ENCODE measurements at regions not wholly inside any gene's neighbourhood (a gene's known extent, or its start where the extent isn't known, plus 50 kb on each side); places are given as distances from the start of the nearest gene placed in this dataset.
"Not testable (repeated sequence)": the region's sequence is repeated elsewhere in the genome, so short reads cannot be mapped to it uniquely, and the experiment has no call there.

DNA sequence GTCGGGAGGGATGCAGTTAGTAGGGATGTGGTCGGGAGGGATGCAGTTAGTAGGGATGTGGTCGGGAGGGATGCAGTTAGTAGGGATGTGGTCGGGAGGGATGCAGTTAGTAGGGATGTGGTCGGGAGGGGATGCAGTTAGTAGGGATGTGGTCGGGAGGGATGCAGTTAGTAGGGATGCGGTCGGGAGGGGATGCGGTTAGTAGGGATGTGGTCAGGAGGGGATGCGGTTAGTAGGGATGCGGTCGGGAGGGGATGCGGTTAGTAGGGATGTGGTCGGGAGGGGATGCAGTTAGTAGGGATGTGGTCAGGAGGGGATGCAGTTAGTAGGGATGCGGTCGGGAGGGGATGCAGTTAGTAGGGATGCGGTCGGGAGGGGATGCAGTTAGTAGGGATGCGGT lies 96.2 kb downstream of the BDH1 start:
- DNase-seq, result not testable (repeated sequence)

- no peak for DNase-seq
Observed at GRCh38 chr3:197458906-197459470, 96.8 kb downstream of the BDH1 start.

DNA sequence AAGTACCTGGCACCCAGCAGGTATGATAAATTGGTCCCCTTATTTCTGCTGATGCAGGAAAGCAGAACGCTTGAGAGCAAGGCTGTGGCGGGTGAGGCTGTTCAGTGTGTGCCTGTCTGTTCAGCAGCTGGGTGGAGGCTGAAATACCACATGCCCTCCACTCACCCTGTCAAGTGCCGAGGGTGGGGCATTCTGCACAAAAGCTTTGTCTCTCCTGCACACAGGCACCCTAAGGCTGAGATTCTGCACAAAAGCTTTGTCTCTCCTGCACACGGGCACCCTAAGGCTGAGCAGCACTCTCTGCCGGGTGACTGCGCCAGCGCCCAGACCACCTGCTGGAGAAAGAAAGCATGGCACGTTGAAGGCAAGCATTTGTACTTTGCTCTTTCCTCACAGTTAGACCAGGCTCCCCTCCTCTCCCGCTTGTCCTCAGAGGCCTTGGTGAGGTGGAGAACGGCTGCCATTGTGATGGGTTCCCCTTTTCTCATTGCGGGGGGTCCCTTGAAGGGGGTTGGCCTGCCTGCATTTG lies 97.5 kb downstream of the BDH1 start:
- DNase-seq, result no peak

- DNase-seq, result peak; percentile 32
Observed at GRCh38 chr3:197456261-197457091, 99.3 kb downstream of the BDH1 start.

DNA sequence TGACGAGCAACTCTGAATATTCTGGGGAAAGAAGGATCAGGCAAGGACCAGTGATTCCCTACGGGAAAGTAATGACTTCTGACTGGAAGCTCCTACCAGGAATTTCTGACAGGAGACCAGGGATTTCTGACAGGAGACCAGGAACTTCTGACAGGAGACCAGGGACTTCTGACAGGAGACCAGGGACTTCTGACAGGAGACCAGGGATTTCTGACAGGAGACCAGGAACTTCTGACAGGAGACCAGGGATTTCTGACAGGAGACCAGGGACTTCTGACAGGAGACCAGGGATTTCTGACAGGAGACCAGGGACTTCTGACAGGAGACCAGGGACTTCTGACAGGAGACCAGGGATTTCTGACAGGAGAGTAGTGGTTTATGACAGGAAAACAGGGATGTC lies 100.9 kb downstream of the BDH1 start:
- not testable (repeated sequence) for DNase-seq

DNA sequence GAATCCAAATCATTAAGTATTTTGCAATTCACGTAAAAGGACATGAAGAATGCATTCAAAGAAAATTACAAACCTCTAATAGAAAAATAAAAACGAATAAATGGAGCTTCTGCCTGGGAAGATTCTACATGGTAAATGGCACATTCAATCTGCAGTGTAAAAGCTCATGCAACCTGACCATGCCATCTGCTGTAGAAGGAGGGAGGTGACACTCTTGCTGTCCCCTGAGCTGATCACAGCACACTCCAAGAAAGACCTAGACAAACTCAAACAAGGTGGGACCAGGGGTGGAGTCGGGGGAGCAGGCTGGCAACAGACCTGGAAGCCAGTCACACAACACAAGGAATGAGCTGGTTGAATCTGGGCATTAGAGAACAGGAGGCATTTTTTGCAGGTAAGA lies 101.8 kb downstream of the BDH1 start:
- no peak for DNase-seq

- no peak for DNase-seq
Observed at GRCh38 chr3:197450810-197451209, 105.0 kb downstream of the BDH1 start.

- DNase-seq, result no peak
Observed at GRCh38 chr3:197450308-197450707, 105.5 kb downstream of the BDH1 start.

- DNase-seq, result not testable (repeated sequence)
Observed at GRCh38 chr3:197449181-197449580, 106.6 kb downstream of the BDH1 start.

GRCh38 chr3:197447781-197448180 lies 108.0 kb downstream of the BDH1 start:
- not testable (repeated sequence) for DNase-seq

DNA sequence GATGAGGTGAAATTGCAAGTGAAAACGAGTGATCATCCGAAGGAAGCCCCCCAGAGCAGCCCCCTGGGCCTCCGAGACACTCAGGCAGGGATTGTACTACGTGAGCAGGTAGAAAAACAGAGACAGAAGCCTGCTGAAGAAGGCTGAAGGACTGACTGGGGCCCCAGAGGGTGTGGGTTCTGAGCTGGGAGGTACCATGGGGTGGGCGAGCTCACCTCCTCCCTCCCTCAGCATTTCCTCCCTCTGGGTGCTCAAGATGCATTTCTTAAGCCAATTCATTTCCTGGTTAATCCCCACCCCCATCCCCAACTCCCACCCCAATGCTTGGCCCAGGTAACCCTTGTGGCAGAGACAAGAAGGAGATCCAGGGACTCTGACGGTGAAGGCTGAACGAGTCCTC lies 108.7 kb downstream of the BDH1 start:
- no peak for DNase-seq

DNA sequence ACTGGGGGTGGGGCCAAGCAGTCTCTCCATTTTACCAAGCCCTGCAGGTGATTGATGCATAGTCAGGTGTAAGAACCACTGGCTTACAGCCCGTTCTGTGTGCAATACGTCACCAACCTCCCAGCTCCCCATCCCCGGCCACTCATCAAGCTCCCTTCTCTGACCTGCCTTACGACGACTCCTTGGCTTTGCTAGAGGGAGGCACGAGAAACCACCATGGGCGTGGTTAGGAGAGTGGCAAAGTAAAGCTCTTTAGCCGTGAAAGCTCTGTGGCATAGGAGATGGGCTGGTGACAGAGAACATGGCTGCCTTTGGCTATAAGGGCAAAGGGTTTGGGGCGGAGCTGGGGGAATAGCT lies 109.1 kb downstream of the BDH1 start:
- DNase-seq, result no peak

- DNase-seq, result no peak
Observed at GRCh38 chr3:197445896-197446699, 109.7 kb downstream of the BDH1 start.

GRCh38 chr3:197444793-197445379 lies 110.9 kb downstream of the BDH1 start:
- DNase-seq, result no peak

DNA sequence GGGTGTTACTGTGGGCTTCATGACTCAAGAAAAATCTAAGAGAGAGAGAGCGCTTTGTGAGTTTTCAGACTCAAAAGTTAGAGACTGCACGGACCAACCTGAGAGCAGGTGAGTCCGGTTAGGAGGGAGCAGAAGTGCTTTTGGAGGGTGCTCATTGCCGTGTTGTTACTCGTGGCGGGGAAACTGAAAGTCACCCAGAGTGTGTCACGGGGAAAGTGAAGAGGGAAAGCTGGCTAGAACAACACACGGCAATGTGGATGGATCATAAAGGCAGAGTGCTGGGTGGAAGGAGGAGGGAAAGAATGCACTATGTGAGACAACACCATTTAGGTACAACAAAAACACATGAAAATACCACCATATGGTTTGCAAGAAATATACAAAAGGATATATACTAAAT lies 112.3 kb downstream of the BDH1 start:
- no peak for DNase-seq

DNA sequence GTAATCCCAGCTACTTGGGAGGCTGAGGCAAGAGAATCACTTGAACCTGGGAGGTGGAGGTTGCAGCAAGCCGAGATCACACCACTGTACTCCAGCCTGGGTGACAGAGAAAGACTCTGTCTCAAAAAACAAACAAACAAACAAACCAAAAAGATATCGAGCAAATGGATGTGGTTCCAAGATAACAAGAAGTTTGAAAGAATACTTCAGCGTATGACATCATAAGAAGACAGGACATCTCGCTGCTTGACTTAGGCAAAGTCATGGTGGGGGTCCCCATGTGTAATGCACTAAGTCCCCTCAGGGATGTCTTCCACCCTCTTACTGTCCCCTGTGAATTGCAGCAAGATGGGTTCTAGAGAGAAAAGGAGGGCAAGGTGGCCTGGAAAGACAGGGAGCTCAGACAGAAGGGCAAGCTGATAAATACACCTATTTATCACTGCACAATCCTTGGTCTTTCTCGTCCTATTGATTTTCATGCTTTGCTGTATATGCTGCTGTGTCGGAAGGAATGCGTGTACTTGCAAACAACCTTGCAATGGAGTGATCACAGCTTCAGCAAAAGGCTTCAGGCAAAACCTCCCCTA lies 115.0 kb downstream of the BDH1 start:
- DNase-seq, result no peak

GRCh38 chr3:197438906-197439305 lies 116.9 kb downstream of the BDH1 start:
- no peak for DNase-seq

GRCh38 chr3:197435426-197435825 lies 120.3 kb downstream of the BDH1 start:
- DNase-seq, result no peak

GRCh38 chr3:197434830-197435229 lies 120.9 kb downstream of the BDH1 start:
- no peak for DNase-seq

- no peak for DNase-seq
Observed at GRCh38 chr3:197432384-197433127, 123.2 kb downstream of the BDH1 start.

DNA sequence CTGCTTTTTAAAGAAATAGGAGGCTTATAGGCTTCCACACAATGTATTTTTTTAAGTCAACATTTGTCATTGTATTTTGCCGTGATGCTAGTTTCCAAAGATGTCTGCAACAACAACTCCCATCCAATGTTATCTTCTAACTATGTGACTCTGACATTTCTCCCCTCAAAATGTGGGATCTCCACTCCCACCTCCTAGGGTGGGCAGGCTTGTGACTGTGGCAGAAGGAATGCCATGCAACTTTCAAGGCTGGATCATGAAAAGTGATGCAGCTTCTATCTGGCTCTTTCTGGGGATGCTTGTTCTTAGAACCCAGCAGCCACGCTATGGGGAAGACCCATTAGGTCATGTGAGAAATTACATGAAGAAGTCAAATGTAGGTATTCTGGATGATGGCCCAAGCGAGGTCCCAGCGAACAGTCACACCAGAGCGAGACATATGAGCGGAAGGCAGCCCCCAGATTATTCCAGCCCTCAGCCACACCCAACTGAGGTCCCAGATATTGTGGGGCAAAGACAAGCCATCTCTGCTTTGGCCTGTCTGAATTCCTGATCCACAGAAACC lies 124.3 kb downstream of the BDH1 start:
- no peak for DNase-seq

DNA sequence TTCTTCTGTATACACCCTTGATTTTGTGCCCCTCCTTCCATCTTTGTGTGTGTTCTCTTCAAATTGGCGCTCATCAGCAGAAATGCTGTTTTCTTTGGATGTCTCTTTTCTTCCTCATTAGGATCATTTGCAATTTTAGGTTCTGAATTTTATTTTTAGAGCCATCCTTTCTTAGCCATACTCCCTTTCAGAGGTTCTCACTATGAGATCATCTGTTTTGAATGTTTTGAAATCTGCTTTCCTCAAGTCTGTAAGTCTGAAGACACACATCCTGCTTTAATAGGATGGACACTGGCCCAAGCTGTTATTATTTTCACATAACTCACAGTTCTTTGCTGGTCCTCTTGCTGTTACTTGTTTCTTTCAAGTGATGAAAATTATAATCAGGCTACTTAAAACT lies 124.8 kb downstream of the BDH1 start:
- no peak for DNase-seq
